Thymus (tissue), 11 donors: ENCODE measurements at regions not wholly inside any gene's neighbourhood (a gene's known extent, or its start where the extent isn't known, plus 50 kb on each side); places are given as distances from the start of the nearest gene placed in this dataset.

Experiments
- DNase-seq, 9 donors: peaks; one replicate each; pipeline ENCODE4 v3.0.0-alpha.2; 2013; ENCODE audit warnings: low spot score in 9 of 9, low read depth in 6 of 9, missing footprints in 1 of 9
- H3K27ac ChIP-seq, 2 donors: one replicate each; pipeline ENCODE4 v1.5.1; 2013; ENCODE audit warnings: control low read depth in 1 of 2, low read depth in 1 of 2, low read length in 1 of 2, mild to moderate bottlenecking in 1 of 2, moderate library complexity in 1 of 2
- H3K27me3 ChIP-seq, 2 donors: one replicate each; pipeline ENCODE4 v1.5.1; 2013; ENCODE audit warnings: low read length in 1 of 2; ENCODE audit not compliant: control insufficient read depth in 2 of 2, insufficient read depth in 1 of 2
- H3K36me3 ChIP-seq, 2 donors: one replicate each; pipeline ENCODE4 v1.5.1; 2013; ENCODE audit warnings: low read length in 1 of 2, mild to moderate bottlenecking in 1 of 2, moderate library complexity in 1 of 2; ENCODE audit not compliant: control insufficient read depth in 2 of 2, insufficient read depth in 2 of 2
- H3K4me1 ChIP-seq, 2 donors: one replicate each; pipeline ENCODE4 v1.5.1; 2013; ENCODE audit warnings: low read length in 2 of 2; ENCODE audit not compliant: control insufficient read depth in 2 of 2, insufficient read depth in 2 of 2
- H3K4me3 ChIP-seq, 2 donors: one replicate each; pipeline ENCODE4 v1.5.1; 2013; ENCODE audit warnings: low read length in 2 of 2, control low read depth in 1 of 2, mild to moderate bottlenecking in 1 of 2
- H3K9me3 ChIP-seq, 2 donors: one replicate each; pipeline ENCODE4 v1.5.1; 2013; ENCODE audit warnings: low read length in 1 of 2, mild to moderate bottlenecking in 1 of 2; ENCODE audit not compliant: control insufficient read depth in 2 of 2, insufficient read depth in 1 of 2
- WGBS: extraction: QIAGEN DNeasy Blood & Tissue Kit; methylation state at CpG from one replicate; pipeline ENCODE4 v1.1.7; 2013; 5-methylcytosine and 5-hydroxymethylcytosine counted together
- donor health status: healthy.

- Histone ChIP-seq H3K9me3 (no peaks in the 10 kb centered on the region), H3K36me3 (no peaks in the 10 kb centered on the region), H3K4me3 (no peak overlapping the region), H3K27me3 (no peaks in the 10 kb centered on the region), H3K4me1 (no peaks in the 10 kb centered on the region), H3K27ac (no peak overlapping the region)
- WGBS = 95% methylated on average over 7 of the region's 7 CpGs
- DNase-seq = no peak
Measured at GRCh38 chr2:234412726-234413125, 84.2 kb downstream of the ARL4C start.

GRCh38 chr2:234411793-234412192, 85.1 kb downstream of the ARL4C start:
- WGBS = 97% methylated on average over 4 of the region's 4 CpGs
- Histone ChIP-seq H3K9me3 (no peaks in the 10 kb centered on the region), H3K27me3 (no peaks in the 10 kb centered on the region)

GRCh38 chr2:234410526-234410925, 86.4 kb downstream of the ARL4C start:
- DNase-seq = no peak
- Histone ChIP-seq H3K4me1 (no peaks in the 10 kb centered on the region), H3K36me3 (no peaks in the 10 kb centered on the region), H3K27ac (no peak overlapping the region), H3K27me3 (no peaks in the 10 kb centered on the region), H3K9me3 (no peaks in the 10 kb centered on the region), H3K4me3 (no peak overlapping the region)
- 97% methylated on average over 5 of the region's 5 CpGs for WGBS

More at GRCh38 chr2:234411793-234412192, 85.1 kb downstream of the ARL4C start:
- DNase-seq = no peak
- no peaks in the 10 kb centered on the region for H3K4me1 ChIP-seq
- no peak overlapping the region for H3K27ac ChIP-seq
- no peaks in the 10 kb centered on the region for H3K36me3 ChIP-seq
- H3K4me3 ChIP-seq = no peak overlapping the region

GRCh38 chr2:234409590-234409989, 87.3 kb downstream of the ARL4C start:
- WGBS = 99% methylated on average over 8 of the region's 8 CpGs
- Histone ChIP-seq H3K27ac (no peak overlapping the region), H3K27me3 (no peaks in the 10 kb centered on the region), H3K36me3 (no peaks in the 10 kb centered on the region), H3K4me1 (peaks cover 0 to 4% of the 10 kb centered on the region in 2 donors), H3K4me3 (no peak overlapping the region), H3K9me3 (no peaks in the 10 kb centered on the region)
- DNase-seq = no peak

GRCh38 chr2:234406085-234406484, 90.8 kb downstream of the ARL4C start:
- Histone ChIP-seq H3K4me3 (no peak overlapping the region), H3K27ac (no peak overlapping the region), H3K4me1 (peaks cover 0 to 4% of the 10 kb centered on the region in 2 donors), H3K27me3 (no peaks in the 10 kb centered on the region), H3K36me3 (no peaks in the 10 kb centered on the region), H3K9me3 (no peaks in the 10 kb centered on the region)
- no peak for DNase-seq
- 94% methylated on average over 9 of the region's 9 CpGs for WGBS

- Histone ChIP-seq H3K4me1 (peaks cover 0 to 4% of the 10 kb centered on the region in 2 donors), H3K4me3 (no peak overlapping the region), H3K36me3 (no peaks in the 10 kb centered on the region), H3K9me3 (no peaks in the 10 kb centered on the region), H3K27me3 (no peaks in the 10 kb centered on the region), H3K27ac (peak overlapping the region in 1 of 2 donors; percentile 46)
- 95% methylated on average over 2 of the region's 2 CpGs for WGBS
- no peak for DNase-seq
Measured at GRCh38 chr2:234405462-234405861, 91.4 kb downstream of the ARL4C start.

GRCh38 chr2:234404957-234405356, 91.9 kb downstream of the ARL4C start:
- no peak for DNase-seq
- no peaks in the 10 kb centered on the region for H3K9me3 ChIP-seq
- peak overlapping the region in 1 of 2 donors; percentile 46 for H3K27ac ChIP-seq
- WGBS = 86% methylated on average over 8 of the region's 8 CpGs
- no peaks in the 10 kb centered on the region for H3K36me3 ChIP-seq
- H3K4me3 ChIP-seq = no peak overlapping the region
- peaks cover 0 to 4% of the 10 kb centered on the region in 2 donors for H3K4me1 ChIP-seq
- H3K27me3 ChIP-seq = no peaks in the 10 kb centered on the region

GRCh38 chr2:234403751-234404150, 93.1 kb downstream of the ARL4C start:
- H3K4me1 ChIP-seq = peaks cover 0 to 5% of the 10 kb centered on the region in 2 donors
- 96% methylated on average over 1 of the region's 1 CpG for WGBS

GRCh38 chr2:234403074-234403473, 93.8 kb downstream of the ARL4C start:
- no peak overlapping the region for H3K4me3 ChIP-seq
- DNase-seq = no peak
- H3K27me3 ChIP-seq = no peaks in the 10 kb centered on the region
- no peaks in the 10 kb centered on the region for H3K9me3 ChIP-seq
- WGBS = 95% methylated on average over 8 of the region's 8 CpGs
- H3K27ac ChIP-seq = no peak overlapping the region
- peaks cover 0 to 9% of the 10 kb centered on the region in 2 donors for H3K4me1 ChIP-seq
- no peaks in the 10 kb centered on the region for H3K36me3 ChIP-seq

More at GRCh38 chr2:234403751-234404150, 93.1 kb downstream of the ARL4C start:
- no peak overlapping the region for H3K27ac ChIP-seq
- no peaks in the 10 kb centered on the region for H3K27me3 ChIP-seq
- no peaks in the 10 kb centered on the region for H3K9me3 ChIP-seq
- no peak for DNase-seq
- H3K4me3 ChIP-seq = no peak overlapping the region
- H3K36me3 ChIP-seq = no peaks in the 10 kb centered on the region

- H3K4me3 ChIP-seq = no peak overlapping the region
- H3K36me3 ChIP-seq = no peaks in the 10 kb centered on the region
- no peaks in the 10 kb centered on the region for H3K27me3 ChIP-seq
- peaks cover 13 to 23% of the 10 kb centered on the region in 2 donors for H3K4me1 ChIP-seq
- over 99% methylated on average over 2 of the region's 2 CpGs for WGBS
- no peak for DNase-seq
- no peaks in the 10 kb centered on the region for H3K9me3 ChIP-seq
- no peak overlapping the region for H3K27ac ChIP-seq
Measured at GRCh38 chr2:234401426-234401825, 95.5 kb downstream of the ARL4C start.
